Activated effector memory CD4-positive, alpha-beta T cell treated with Interleukin-2 at 50 U/mL for 16 hours (primary cell): ENCODE measurements at regions not wholly inside any gene's neighbourhood (a gene's known extent, or its start where the extent isn't known, plus 50 kb on each side); places are given as distances from the start of the nearest gene placed in this dataset.

Experiments
- DNase-seq: peaks from one replicate; pipeline ENCODE4 v3.0.0-alpha.2; 2020

DNA sequence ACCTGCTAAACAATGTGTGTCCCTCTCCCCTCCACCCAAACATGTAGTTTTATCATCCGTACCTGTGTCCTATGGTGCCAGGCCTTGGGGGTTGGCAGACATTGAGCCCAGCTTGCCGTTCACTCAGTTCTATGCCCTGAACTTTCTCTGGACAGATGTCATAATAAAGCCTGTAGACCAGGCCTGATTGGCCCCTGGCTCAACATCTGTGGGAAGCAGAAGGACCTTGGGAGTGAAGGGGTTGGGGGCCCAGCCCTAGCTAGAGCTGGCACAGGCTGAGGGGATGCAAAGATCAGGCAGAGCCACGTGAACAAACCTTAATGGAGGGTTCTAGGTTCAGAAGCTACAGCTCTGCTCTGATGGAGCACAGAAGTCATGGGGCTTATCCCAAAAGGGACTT is 600.6 kb downstream of the BUD13 start:
- no peak for DNase-seq

GRCh38 chr11:116171271-116172140 is 601.3 kb downstream of the BUD13 start:
- no peak for DNase-seq

DNA sequence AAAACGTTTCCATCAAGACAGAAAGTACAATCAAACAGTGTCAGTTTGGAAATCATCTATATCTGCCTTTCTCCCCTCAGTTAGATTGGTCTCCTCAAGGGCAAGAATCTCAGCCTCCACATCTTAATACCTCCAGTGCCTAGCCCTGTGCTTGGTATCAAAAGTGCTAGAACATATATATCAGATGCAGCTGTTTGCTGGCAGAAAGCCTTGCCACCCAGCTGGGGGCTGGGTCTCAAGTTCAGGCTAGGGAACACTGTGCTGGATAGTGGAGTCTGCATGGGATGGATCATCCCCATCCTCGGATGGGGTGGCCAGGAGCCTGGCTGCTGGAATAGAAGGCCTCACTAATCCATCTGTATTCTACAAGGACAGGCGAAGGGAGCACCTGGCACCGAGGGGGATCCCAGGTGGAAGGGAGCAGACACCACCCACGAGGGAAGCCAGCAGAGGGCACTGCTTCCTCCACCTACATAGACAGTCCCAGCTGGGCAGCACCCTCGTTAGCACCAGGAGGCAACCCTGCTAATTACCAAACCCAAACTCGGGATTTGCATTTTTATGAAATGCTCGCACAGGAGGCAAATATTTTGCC is 602.2 kb downstream of the BUD13 start:
- DNase-seq: no peak

GRCh38 chr11:116169776-116170175 is 603.0 kb downstream of the BUD13 start:
- no peak for DNase-seq

- DNase-seq: no peak
Observed at GRCh38 chr11:116168459-116168787, 604.4 kb downstream of the BUD13 start.

GRCh38 chr11:116167706-116168458 is 604.9 kb downstream of the BUD13 start:
- DNase-seq: no peak

GRCh38 chr11:116166573-116167465 is 606.0 kb downstream of the BUD13 start:
- DNase-seq: no peak

DNA sequence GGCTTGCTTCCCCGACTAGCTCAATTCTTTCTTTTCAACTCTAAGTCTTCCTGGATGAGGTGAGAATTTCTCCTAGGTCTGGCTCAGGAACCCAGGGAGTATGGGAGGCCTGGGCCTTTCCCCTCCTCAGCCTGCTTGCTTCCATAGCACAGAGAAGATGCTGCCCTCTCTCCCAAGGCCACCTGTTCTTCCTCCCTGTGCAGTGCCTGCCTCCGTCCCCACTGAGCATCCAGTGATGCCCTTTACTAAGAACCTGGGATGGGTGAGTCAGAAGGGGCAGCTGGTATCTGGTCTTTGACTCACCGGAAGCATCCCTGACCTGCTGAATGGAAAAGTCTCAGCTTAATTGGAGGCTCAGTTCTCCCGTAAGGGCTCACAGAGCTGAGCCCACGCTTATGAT is 607.9 kb downstream of the BUD13 start:
- no peak for DNase-seq

DNA sequence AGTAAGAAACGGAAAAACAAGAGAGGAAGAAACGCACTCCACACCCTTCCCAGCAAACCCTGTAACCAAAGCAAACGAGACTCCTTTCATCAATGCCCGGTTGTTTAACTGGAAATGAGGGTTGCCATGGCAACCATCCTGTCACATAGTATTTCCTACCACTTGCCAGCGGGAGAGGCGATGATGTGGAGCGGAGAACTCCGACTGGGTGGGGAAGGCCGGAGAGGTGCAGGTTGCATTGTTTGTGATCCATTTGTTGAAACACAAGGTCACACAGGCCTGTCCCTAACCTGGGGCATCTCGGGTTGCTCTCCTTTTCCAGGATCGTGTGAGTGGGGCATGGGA is 609.9 kb downstream of the BUD13 start:
- DNase-seq: no peak

- no peak for DNase-seq
Observed at GRCh38 chr11:116162086-116162885, 610.5 kb downstream of the BUD13 start.

DNA sequence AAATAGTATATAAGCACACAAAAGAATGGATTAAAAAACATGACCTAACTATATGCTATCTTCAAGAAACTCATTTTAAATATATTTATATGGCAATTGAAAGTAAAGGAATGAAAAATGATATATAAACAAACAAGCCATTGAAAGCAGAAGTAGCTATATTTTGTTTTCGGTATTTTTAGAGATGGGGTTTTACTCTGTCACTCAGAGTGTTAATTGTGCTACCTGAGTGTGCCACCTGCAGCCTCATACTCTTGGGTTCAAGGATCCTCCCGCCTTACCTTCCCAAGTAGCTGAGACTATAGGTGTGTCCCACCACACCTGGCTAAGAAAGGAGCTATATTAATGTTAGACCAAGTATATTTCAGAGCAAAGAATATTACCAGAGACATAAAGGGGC is 624.1 kb downstream of the BUD13 start:
- no peak for DNase-seq

DNA sequence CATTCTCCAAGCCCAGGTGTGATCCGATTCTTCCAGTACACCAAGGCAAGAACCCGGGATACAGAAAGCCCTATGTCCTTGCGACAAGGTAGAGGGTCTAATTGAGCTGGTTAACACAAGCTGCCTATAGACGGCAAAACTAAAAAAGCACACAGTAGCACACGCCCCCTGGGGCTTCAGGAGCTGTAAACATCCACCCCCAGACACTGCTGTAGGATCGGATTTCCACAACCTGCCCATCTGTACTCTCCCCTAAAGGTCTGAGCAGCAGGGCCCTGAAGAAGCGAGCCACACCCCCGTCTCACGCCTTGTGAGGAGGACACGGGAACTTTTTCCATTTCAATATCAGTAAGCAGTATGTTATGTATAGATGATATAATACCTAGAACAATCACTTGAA is 624.7 kb downstream of the BUD13 start:
- no peak for DNase-seq

DNA sequence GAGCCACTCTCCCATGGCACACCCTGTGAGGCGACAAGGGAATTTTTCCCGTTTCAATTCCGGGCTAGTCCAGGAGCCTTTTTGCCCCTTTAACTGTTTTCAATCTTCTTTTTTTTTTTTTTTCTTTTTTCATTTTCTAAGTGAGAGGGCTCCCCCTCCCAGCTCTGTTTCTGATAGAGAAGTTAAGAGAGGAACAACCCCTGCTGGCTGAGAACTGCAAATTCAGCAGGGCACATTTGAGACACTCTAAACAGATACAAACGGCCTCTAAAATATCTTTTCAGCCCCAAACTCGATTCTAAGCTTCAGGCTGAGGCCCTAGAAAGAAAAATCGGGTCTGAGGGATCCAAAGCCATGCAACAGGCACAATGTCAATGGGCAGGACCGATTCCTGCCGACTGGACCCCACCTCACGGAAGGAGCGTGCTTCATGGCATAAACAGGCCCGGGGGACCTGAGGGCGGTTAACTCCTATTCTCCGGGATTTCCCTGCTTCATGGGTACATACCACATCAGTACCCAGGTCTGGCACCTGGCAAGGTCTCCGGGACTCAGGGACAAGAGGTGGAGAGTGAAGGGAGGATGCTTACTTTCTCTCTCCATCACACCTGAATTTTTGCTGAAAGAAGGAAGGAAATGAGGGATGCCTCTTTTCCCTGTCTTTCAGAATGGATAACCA is 627.5 kb downstream of the BUD13 start:
- DNase-seq: no peak

DNA sequence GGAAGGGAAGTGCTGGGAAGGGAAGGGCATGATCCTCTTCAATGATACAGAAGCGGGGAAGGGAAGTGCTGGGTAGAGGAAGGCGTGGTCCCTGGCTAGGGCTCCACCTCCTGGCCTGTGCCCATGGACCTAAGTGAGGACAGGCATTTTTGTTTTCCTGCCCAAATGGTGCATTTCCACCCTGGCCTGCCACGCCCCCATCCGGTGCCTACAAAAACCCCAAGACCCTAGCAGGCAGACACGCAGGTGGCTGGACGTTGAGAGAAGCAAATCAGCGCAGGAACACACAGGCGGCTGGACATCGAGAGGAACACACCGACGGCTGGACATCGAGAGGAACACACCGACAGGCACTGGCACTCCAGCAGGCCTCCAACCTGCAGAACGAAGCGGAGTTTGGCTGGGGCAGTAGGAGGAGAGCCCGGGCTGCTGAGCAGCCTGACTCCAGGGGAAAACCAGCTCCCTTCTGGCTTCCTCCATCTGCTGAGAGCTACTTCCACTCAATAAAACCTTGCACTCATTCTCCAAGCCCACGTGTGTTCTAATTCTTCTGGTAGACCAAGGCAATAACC is 628.3 kb downstream of the BUD13 start:
- DNase-seq: no peak

DNA sequence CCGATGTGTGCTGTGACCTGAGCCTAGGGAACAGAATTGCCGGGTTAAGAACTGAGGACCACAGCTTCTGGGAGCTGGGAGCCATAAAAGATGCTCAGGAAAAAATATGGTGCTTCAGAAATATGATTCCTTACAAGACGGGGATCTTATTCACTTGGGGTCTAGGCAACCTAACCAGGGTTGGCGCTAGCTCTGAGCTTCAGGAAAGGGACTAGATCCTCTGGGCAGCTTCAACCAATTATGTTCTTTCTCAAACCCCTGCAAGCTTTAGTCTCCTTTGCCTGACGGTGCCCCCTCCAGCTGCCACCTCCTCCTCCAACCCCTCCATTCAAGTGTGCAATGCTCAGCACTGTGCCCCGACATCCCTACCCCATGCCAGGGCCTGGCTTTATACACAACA is 634.1 kb upstream of the CADM1 start:
- no peak for DNase-seq

DNA sequence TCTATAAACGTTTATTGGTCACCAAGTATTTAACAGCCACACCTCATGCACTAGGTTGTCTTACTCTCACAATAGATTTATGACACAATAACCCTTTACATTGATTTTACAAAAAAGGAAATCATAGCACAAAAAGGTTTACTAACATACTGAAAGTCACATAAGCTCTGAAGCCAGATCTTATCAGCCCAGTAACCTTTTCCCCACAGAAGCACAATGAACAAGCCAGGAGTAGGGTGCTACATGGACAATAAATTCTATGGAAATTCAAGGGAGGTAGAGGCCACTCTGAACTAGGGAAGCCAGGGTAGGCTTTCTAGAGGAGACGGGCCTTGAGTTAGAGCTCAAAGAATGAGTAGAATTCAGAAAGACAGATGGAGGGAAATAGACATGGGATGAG is 633.5 kb upstream of the CADM1 start:
- no peak for DNase-seq

DNA sequence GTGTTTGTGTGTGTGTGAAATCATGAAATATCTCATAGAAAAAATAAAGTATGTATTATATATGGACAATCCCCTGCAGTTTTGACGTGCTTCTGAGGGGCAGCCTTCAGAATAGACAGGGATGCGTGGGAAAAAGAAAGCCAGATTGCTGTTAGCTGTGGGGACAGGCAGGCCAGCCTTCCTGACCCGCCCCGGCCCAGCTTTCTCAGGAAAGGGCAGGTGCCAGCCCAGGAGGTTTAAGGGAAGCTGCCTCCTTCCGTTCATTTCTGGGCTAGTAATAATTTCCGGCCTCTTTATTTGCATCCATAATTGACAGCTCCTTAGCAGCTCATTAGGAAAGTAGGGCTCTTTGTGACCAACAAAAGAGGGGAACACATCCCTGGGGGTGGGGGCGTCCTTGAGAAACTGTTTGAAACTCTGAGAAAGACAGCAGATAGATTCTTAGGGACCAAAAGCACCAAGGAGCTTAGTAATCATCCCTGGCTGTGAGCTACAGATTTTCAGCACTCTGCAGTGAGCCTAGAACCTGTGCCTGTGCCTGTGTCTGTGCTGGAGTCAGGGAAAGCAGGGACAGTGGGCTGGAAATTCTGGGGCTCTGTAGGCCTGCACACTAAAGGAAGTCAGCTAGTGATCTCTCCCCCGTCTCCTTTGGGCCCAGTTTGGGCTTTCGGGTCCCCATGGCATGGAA is 632.9 kb upstream of the CADM1 start:
- no peak for DNase-seq

DNA sequence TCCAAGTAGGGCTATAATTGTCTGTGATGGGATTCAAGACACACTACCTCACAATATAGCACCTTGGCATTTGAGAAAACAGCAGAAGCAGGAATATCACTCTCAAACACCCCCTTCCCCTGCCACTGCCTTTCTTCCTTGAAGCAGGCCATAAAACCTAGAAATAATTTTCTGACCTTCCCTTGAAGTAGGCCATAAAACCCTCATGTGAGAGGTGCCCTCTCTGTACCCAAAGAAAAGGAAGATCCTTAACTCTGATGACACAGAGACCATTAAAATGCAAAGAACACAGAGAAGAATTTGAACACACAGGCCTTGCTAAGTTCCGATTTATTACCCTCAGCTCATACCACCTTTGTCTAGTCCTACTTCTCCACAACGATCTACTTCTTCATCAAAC is 631.7 kb upstream of the CADM1 start:
- no peak for DNase-seq

DNA sequence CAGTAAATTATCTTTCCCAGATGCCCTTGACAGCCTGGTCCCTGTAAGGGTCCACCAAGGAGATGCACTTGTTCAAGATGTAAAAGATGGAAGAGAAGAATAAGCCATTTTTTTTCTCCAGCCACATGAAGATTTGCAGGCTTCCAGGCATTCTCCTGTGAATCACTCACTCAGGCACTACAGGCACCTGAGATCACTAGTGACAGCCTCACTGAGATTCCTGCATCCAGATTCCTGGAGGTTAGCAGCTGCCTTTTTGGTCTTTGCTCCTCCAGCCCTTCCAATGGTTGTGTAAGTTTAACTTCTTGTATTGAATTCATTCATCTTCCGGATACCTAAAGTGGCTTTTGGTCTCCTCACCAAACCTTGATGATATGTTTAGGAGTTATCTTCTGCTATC is 630.2 kb upstream of the CADM1 start:
- DNase-seq: no peak

DNA sequence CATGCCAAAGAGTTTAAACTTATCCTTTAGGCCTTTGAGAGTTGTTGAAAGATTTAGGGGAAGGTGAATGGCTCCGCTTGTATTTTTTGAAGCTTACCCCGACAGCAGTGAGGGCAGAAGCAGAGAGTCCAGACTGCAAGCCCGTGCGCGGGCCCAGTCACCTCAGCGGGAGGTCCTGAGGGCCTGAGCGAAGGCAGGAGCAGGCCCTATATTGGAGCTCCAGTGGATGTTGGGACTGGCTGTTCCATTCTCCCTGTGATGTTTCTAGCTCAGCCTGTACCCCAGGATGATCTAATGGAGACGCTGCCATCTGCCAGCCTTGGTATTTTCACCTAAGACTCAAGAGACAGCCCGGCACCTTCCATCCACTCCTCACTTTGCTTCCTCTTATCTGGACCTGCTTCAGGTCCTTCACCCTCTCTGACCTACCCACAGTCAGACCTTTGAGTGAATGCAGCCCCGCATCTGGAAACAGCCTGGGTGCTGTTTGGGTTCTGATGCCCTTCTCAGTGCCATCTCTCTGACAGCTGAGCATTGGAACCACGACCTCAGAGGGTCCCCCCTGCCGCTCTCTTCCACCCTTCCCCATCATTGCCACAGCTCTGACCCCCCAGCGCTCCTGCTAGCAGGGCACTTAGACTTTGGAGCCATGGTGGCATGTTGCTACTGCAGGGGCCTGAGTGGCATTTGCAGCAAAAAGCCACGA is 628.2 kb upstream of the CADM1 start:
- no peak for DNase-seq
